ENCODE measurements at regions not wholly inside any gene's neighbourhood (a gene's known extent, or its start where the extent isn't known, plus 50 kb on each side); places are given as distances from the start of the nearest gene placed in this dataset.

- no peak for DNase-seq (ENCODE audit: low read depth)
These were observed 86.1 kb upstream of the VAV3 start for GRCh38 chr1:108050911-108051629.

GRCh38 chr1:108050158-108050557, 85.2 kb upstream of the VAV3 start:
- no peak for DNase-seq (ENCODE audit: low read depth)

GRCh38 chr1:108049178-108049819, 84.3 kb upstream of the VAV3 start:
- DNase-seq (ENCODE audit: low read depth) = peak; percentile 4

GRCh38 chr1:108048301-108049177, 83.6 kb upstream of the VAV3 start:
- DNase-seq (ENCODE audit: low read depth) = no peak

GRCh38 chr1:108047085-108047484, 82.1 kb upstream of the VAV3 start:
- no peak for DNase-seq (ENCODE audit: low read depth)

GRCh38 chr1:108046026-108046425, 81.0 kb upstream of the VAV3 start:
- DNase-seq (ENCODE audit: low read depth) = no peak

- no peak for DNase-seq (ENCODE audit: low read depth)
These were observed 80.5 kb upstream of the VAV3 start for GRCh38 chr1:108045460-108045859.

- DNase-seq (ENCODE audit: low read depth) = no peak
These were observed 79.3 kb upstream of the VAV3 start for GRCh38 chr1:108044318-108044717.

GRCh38 chr1:108043707-108044106, 78.7 kb upstream of the VAV3 start:
- no peak for DNase-seq (ENCODE audit: low read depth)

GRCh38 chr1:108042610-108043009, 77.6 kb upstream of the VAV3 start:
- DNase-seq (ENCODE audit: low read depth) = no peak

- DNase-seq (ENCODE audit: low read depth) = no peak
These were observed 76.6 kb upstream of the VAV3 start for GRCh38 chr1:108041360-108042142.

- no peak for DNase-seq (ENCODE audit: low read depth)
These were observed 73.8 kb upstream of the VAV3 start for GRCh38 chr1:108038653-108039236.

- DNase-seq (ENCODE audit: low read depth) = no peak
These were observed 72.0 kb upstream of the VAV3 start for GRCh38 chr1:108036796-108037562.

- no peak for DNase-seq (ENCODE audit: low read depth)
These were observed 69.4 kb upstream of the VAV3 start for GRCh38 chr1:108034396-108034795.

- DNase-seq (ENCODE audit: low read depth) = no peak
These were observed 68.6 kb upstream of the VAV3 start for GRCh38 chr1:108033550-108033951.

GRCh38 chr1:108028841-108029388, 63.9 kb upstream of the VAV3 start:
- DNase-seq (ENCODE audit: low read depth) = no peak

- DNase-seq (ENCODE audit: low read depth) = no peak
These were observed 62.4 kb upstream of the VAV3 start for GRCh38 chr1:108027389-108027788.

- no peak for DNase-seq (ENCODE audit: low read depth)
These were observed 52.7 kb upstream of the VAV3 start for GRCh38 chr1:108017698-108018097.

- DNase-seq (ENCODE audit: low read depth) = no peak
These were observed 51.5 kb upstream of the VAV3 start for GRCh38 chr1:108016451-108016920.

Measured in stimulated activated CD8-positive, alpha-beta memory T cell treated with anti-CD3 and anti-CD28 coated beads, Interleukin-7, amount 100 ng/mL, for 24 hours (primary cell).